GM12878 (cell line): ENCODE measurements at regions not wholly inside any gene's neighbourhood (a gene's known extent, or its start where the extent isn't known, plus 50 kb on each side); places are given as distances from the start of the nearest gene placed in this dataset.

ENCODE experiments used
- CBX5 ChIP-seq: sonication (generic); IDR thresholded peaks from 2 replicates; pipeline ENCODE4 v1.6.1; 2016; ENCODE audit warnings: low read depth, moderate library complexity, mild to moderate bottlenecking, inconsistent platforms
- EZH2 ChIP-seq: IDR thresholded peaks from 2 replicates; pipeline ENCODE4 v1.6.1; 2012; ENCODE audit warnings: low read depth, mild to moderate bottlenecking, control low read depth, inconsistent platforms, low read length, borderline replicate concordance; ENCODE audit not compliant: control insufficient read depth
- FOXM1 ChIP-seq: IDR thresholded peaks from 2 replicates; pipeline ENCODE4 v1.6.1; 2012; ENCODE audit warnings: low read depth, mild to moderate bottlenecking, inconsistent platforms, low read length, moderate library complexity
- POU2F2 ChIP-seq: IDR thresholded peaks from 3 replicates; pipeline ENCODE4 v1.6.1; 2011; ENCODE audit warnings: low read depth, mild to moderate bottlenecking, low read length, borderline replicate concordance
- RAD21 ChIP-seq: IDR thresholded peaks from 2 replicates; pipeline ENCODE4 v1.6.1; 2011; ENCODE audit warnings: mild to moderate bottlenecking, low read depth, low read length, moderate library complexity; ENCODE audit not compliant: insufficient read depth
- RELA ChIP-seq: fragments of 450-650 bp; IDR thresholded peaks from 2 replicates; pipeline ENCODE4 v1.8.0; 2014; ENCODE audit warnings: borderline replicate concordance; ENCODE audit not compliant: partially characterized antibody
- SIN3A ChIP-seq: IDR thresholded peaks from 2 replicates; pipeline ENCODE4 v1.6.1; 2012; ENCODE audit warnings: low read depth, low read length, improper control_type of control experiment
- YY1 ChIP-seq: IDR thresholded peaks from 2 replicates; pipeline ENCODE4 v1.6.1; 2011; ENCODE audit warnings: low read depth, mild to moderate bottlenecking, low read length
- TF ChIP-seq, protein P1 (sequence below): IDR thresholded peaks from 2 replicates; pipeline ENCODE4 v1.6.1; 2012; ENCODE audit warnings: low read length, inconsistent platforms
- TF ChIP-seq, protein P2 (sequence below), 3 experiments: IDR thresholded peaks in 2 of 3; conservative IDR thresholded peaks in 1 of 3; 2 replicates each; pipeline ENCODE4 v1.5.1; 2011; ENCODE audit warnings: low read depth in 3 of 3, low read length in 3 of 3, mild to moderate bottlenecking in 3 of 3, control low read depth in 2 of 3, moderate library complexity in 2 of 3, inconsistent platforms in 1 of 3, mixed read lengths in 1 of 3; ENCODE audit not compliant: control insufficient read depth in 2 of 3, insufficient read depth in 1 of 3; ENCODE audit errors: extremely low read depth in 1 of 3
- TF ChIP-seq, protein P3 (sequence below): fragments of 450-650 bp; formaldehyde crosslinking; IDR thresholded peaks from 2 replicates; pipeline ENCODE4 v1.4.0; 2022; ENCODE audit warnings: mild to moderate bottlenecking, moderate library complexity

DNA sequence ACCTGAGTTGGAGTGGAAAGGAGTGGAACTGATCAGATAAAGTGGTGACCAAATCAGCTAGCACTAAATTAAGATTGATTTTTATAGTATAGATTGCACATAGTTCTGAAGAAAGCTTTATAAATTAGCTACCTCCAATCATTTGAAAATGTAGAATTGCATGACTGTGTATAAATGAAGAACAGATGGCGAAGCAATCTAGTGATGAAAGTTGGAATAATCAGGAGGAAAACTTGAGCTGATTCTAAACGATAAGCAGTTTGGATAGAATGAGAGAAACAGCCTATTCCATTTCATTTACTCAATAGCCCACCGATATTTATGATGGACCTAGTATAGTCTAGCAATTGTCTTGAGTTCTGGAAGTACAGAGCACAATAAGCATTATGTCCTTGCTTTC lies 661.5 kb downstream of the PLA2G4A start:
- no peak for TF ChIP-seq RELA
- TF ChIP-seq, protein P1, sequence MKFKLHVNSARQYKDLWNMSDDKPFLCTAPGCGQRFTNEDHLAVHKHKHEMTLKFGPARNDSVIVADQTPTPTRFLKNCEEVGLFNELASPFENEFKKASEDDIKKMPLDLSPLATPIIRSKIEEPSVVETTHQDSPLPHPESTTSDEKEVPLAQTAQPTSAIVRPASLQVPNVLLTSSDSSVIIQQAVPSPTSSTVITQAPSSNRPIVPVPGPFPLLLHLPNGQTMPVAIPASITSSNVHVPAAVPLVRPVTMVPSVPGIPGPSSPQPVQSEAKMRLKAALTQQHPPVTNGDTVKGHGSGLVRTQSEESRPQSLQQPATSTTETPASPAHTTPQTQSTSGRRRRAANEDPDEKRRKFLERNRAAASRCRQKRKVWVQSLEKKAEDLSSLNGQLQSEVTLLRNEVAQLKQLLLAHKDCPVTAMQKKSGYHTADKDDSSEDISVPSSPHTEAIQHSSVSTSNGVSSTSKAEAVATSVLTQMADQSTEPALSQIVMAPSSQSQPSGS: no peak
- TF ChIP-seq RAD21: no peak
- no peak for TF ChIP-seq YY1
- TF ChIP-seq, protein P2, sequence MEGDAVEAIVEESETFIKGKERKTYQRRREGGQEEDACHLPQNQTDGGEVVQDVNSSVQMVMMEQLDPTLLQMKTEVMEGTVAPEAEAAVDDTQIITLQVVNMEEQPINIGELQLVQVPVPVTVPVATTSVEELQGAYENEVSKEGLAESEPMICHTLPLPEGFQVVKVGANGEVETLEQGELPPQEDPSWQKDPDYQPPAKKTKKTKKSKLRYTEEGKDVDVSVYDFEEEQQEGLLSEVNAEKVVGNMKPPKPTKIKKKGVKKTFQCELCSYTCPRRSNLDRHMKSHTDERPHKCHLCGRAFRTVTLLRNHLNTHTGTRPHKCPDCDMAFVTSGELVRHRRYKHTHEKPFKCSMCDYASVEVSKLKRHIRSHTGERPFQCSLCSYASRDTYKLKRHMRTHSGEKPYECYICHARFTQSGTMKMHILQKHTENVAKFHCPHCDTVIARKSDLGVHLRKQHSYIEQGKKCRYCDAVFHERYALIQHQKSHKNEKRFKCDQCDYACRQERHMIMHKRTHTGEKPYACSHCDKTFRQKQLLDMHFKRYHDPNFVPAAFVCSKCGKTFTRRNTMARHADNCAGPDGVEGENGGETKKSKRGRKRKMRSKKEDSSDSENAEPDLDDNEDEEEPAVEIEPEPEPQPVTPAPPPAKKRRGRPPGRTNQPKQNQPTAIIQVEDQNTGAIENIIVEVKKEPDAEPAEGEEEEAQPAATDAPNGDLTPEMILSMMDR (IDR thresholded peaks at IDR 0.05 in 2 of 3, conservative IDR thresholded peaks at IDR 0.05 in 1 of 3; ENCODE audit: control insufficient read depth in 2 of 3, extremely low read depth in 1 of 3, insufficient read depth in 1 of 3, low read depth in 3 of 3, low read length in 3 of 3): no peak
- TF ChIP-seq FOXM1: no peak
- TF ChIP-seq, protein P3, sequence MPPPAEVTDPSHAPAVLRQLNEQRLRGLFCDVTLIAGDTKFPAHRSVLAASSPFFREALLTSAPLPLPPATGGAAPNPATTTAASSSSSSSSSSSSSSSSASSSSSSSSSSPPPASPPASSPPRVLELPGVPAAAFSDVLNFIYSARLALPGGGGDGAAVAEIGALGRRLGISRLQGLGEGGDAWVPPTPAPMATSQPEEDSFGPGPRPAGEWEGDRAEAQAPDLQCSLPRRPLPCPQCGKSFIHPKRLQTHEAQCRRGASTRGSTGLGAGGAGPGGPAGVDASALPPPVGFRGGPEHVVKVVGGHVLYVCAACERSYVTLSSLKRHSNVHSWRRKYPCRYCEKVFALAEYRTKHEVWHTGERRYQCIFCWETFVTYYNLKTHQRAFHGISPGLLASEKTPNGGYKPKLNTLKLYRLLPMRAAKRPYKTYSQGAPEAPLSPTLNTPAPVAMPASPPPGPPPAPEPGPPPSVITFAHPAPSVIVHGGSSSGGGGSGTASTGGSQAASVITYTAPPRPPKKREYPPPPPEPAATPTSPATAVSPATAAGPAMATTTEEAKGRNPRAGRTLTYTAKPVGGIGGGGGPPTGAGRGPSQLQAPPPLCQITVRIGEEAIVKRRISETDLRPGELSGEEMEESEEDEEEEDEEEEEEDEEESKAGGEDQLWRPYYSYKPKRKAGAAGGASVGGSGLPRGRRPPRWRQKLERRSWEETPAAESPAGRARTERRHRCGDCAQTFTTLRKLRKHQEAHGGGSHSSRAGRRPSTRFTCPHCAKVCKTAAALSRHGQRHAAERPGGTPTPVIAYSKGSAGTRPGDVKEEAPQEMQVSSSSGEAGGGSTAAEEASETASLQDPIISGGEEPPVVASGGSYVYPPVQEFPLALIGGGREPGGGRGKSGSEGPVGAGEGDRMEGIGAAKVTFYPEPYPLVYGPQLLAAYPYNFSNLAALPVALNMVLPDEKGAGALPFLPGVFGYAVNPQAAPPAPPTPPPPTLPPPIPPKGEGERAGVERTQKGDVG (CRISPR knock-in tag): no peak
- TF ChIP-seq SIN3A: no peak
- no peak for TF ChIP-seq CBX5
- TF ChIP-seq POU2F2: no peak
- no peak for TF ChIP-seq EZH2
